WTC11 (cell line): ENCODE measurements at regions not wholly inside any gene's neighbourhood (a gene's known extent, or its start where the extent isn't known, plus 50 kb on each side); places are given as distances from the start of the nearest gene placed in this dataset.
A peak's percentile ranks its signal among the peaks of the same experiment; 100 is the strongest.

ENCODE experiments used
- ATAC-seq: fragments of 200-7000 bp; cut with Tn5 transposase; 2 replicates; pipeline ENCODE4 v1.10.0; 2021; ENCODE audit warnings: mild to moderate bottlenecking, moderate library complexity
- CTCF ChIA-PET: fragments of 300-600 bp; sonication (Branson Sonifier 250); formaldehyde crosslinking; loops from one replicate; lab custom pipeline; 2021; ENCODE audit warnings: antibody characterized with exemption; lab: Charles Lee
- POLR2A ChIA-PET: fragments of 350-600 bp; sonication (Branson Sonifier 250); formaldehyde crosslinking; loops from one replicate; lab custom pipeline; 2021; ENCODE audit warnings: antibody characterized with exemption; lab: Charles Lee
- DNase-seq: peaks from one replicate; pipeline ENCODE4 v3.0.0; 2021; ENCODE audit warnings: low spot score
- H3K27ac Mint-ChIP-seq: 2 replicates; pipeline ENCODE4 v1.8.0; 2021; ENCODE audit warnings: mixed read lengths
- H3K27me3 Mint-ChIP-seq: 2 replicates; pipeline ENCODE4 v1.8.0; 2021; ENCODE audit warnings: low read depth, mild to moderate bottlenecking, moderate library complexity, mixed read lengths
- H3K36me3 Mint-ChIP-seq: 2 replicates; pipeline ENCODE4 v1.8.0; 2021; ENCODE audit warnings: mixed read lengths
- H3K4me1 Mint-ChIP-seq: 2 replicates; pipeline ENCODE4 v1.8.0; 2022; ENCODE audit warnings: mixed read lengths
- H3K4me3 Mint-ChIP-seq: 2 replicates; pipeline ENCODE4 v1.8.0; 2021; ENCODE audit warnings: mild to moderate bottlenecking, moderate library complexity, mixed read lengths
- H3K9me3 Mint-ChIP-seq: 2 replicates; pipeline ENCODE4 v1.8.0; 2021; ENCODE audit warnings: mixed read lengths
- ATF2 ChIP-seq: sonication (generic); formaldehyde crosslinking; IDR thresholded peaks from 2 replicates; pipeline ENCODE4 v1.8.1; 2022; ENCODE audit warnings: low read depth, missing genetic modification reagents, borderline replicate concordance
- ETV6 ChIP-seq: sonication (generic); formaldehyde crosslinking; IDR thresholded peaks from 2 replicates; pipeline ENCODE4 v1.8.1; 2022; ENCODE audit warnings: mild to moderate bottlenecking, missing genetic modification reagents
- HMGA2 ChIP-seq: fragments of 250-450 bp; sonication (Bioruptor Pico); IDR thresholded peaks from 2 replicates; pipeline ENCODE4 v1.4.0; 2021; ENCODE audit warnings: mild to moderate bottlenecking, moderate library complexity
- IRF2 ChIP-seq: sonication (generic); formaldehyde crosslinking; IDR thresholded peaks from 2 replicates; pipeline ENCODE4 v1.8.0; 2022; ENCODE audit warnings: low read depth, missing genetic modification reagents, borderline replicate concordance
- OVOL2 ChIP-seq: fragments of 250-450 bp; sonication (Bioruptor Pico); IDR thresholded peaks from 2 replicates; pipeline ENCODE4 v1.9.0; 2021; ENCODE audit warnings: mild to moderate bottlenecking, borderline replicate concordance
- RELA ChIP-seq: sonication (generic); formaldehyde crosslinking; IDR thresholded peaks from 2 replicates; pipeline ENCODE4 v1.8.1; 2022; ENCODE audit warnings: missing genetic modification reagents, mild to moderate bottlenecking, borderline replicate concordance
- TCF7 ChIP-seq: sonication (generic); formaldehyde crosslinking; IDR thresholded peaks from 2 replicates; pipeline ENCODE4 v1.8.0; 2022; ENCODE audit warnings: mild to moderate bottlenecking, low read depth, missing genetic modification reagents, moderate library complexity
- TEAD4 ChIP-seq: sonication (generic); formaldehyde crosslinking; IDR thresholded peaks from 2 replicates; pipeline ENCODE4 v1.8.0; 2022; ENCODE audit warnings: mild to moderate bottlenecking, missing genetic modification reagents
- ZNF317 ChIP-seq: sonication (generic); formaldehyde crosslinking; IDR thresholded peaks from 2 replicates; pipeline ENCODE4 v1.8.1; 2023; ENCODE audit warnings: low read depth, mild to moderate bottlenecking, moderate library complexity, missing genetic modification reagents, borderline replicate concordance
- ZNF532 ChIP-seq: fragments of 250-450 bp; sonication (Bioruptor Pico); IDR thresholded peaks from 2 replicates; pipeline ENCODE4 v1.9.0; 2021; ENCODE audit warnings: mild to moderate bottlenecking, borderline replicate concordance
- TF ChIP-seq, protein P1 (sequence below): fragments of 200-600 bp; IDR thresholded peaks from 2 replicates; pipeline ENCODE4 v1.8.0; 2022; ENCODE audit warnings: antibody characterized with exemption
- TF ChIP-seq, protein P2 (sequence below): sonication (generic); formaldehyde crosslinking; conservative IDR thresholded peaks from 2 replicates; pipeline ENCODE4 v1.8.1; 2023; ENCODE audit warnings: mild to moderate bottlenecking, low read depth, missing genetic modification reagents, moderate library complexity
- TF ChIP-seq, protein P3 (sequence below): fragments of 250-450 bp; sonication (Bioruptor Pico); IDR thresholded peaks from 2 replicates; pipeline ENCODE4 v1.9.0; 2021; ENCODE audit warnings: mild to moderate bottlenecking

GRCh38 chr9:129237164-129237611, 59.1 kb upstream of the IER5L start:
- Mint-ChIP-seq H3K4me3 (no peak overlapping the region), H3K9me3 (no peaks in the 10 kb centered on the region), H3K27me3 (no peaks in the 10 kb centered on the region), H3K36me3 (peaks cover 5% of the 10 kb centered on the region), H3K4me1 (peaks cover 20% of the 10 kb centered on the region), H3K27ac (no peak overlapping the region)
- peak; percentile 40; the same call in 1 of the 2 replicates for ATAC-seq
- TF ChIP-seq ZNF317 (CRISPR knock-in tag) (no peak), OVOL2 (CRISPR knock-in tag) (no peak), HMGA2 (CRISPR knock-in tag) (no peak), RELA (CRISPR knock-in tag) (no peak)
- TF ChIP-seq, protein P1, sequence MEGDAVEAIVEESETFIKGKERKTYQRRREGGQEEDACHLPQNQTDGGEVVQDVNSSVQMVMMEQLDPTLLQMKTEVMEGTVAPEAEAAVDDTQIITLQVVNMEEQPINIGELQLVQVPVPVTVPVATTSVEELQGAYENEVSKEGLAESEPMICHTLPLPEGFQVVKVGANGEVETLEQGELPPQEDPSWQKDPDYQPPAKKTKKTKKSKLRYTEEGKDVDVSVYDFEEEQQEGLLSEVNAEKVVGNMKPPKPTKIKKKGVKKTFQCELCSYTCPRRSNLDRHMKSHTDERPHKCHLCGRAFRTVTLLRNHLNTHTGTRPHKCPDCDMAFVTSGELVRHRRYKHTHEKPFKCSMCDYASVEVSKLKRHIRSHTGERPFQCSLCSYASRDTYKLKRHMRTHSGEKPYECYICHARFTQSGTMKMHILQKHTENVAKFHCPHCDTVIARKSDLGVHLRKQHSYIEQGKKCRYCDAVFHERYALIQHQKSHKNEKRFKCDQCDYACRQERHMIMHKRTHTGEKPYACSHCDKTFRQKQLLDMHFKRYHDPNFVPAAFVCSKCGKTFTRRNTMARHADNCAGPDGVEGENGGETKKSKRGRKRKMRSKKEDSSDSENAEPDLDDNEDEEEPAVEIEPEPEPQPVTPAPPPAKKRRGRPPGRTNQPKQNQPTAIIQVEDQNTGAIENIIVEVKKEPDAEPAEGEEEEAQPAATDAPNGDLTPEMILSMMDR, result no peak
- TF ChIP-seq, protein P2, sequence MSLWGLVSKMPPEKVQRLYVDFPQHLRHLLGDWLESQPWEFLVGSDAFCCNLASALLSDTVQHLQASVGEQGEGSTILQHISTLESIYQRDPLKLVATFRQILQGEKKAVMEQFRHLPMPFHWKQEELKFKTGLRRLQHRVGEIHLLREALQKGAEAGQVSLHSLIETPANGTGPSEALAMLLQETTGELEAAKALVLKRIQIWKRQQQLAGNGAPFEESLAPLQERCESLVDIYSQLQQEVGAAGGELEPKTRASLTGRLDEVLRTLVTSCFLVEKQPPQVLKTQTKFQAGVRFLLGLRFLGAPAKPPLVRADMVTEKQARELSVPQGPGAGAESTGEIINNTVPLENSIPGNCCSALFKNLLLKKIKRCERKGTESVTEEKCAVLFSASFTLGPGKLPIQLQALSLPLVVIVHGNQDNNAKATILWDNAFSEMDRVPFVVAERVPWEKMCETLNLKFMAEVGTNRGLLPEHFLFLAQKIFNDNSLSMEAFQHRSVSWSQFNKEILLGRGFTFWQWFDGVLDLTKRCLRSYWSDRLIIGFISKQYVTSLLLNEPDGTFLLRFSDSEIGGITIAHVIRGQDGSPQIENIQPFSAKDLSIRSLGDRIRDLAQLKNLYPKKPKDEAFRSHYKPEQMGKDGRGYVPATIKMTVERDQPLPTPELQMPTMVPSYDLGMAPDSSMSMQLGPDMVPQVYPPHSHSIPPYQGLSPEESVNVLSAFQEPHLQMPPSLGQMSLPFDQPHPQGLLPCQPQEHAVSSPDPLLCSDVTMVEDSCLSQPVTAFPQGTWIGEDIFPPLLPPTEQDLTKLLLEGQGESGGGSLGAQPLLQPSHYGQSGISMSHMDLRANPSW (CRISPR knock-in tag), result no peak
- ChIA-PET POLR2A (interaction anchor here (0.8 to 1.3 kb wide), 2 partner anchors 59 to 94 kb away, joined by 3 read pairs; partner anchors contain the start of gene IER5L), CTCF (interaction anchor here (0.6 to 3.1 kb wide), 5 partner anchors 16 to 387 kb away, joined by 4 to 11 read pairs (median 4); no protein-coding TSS in a partner anchor)
- no peak for DNase-seq

- ChIA-PET POLR2A (interaction anchor here (0.8 kb wide), 1 partner anchor 93 kb away, joined by 3 read pairs; no protein-coding TSS in a partner anchor), CTCF (interaction anchor here (0.9 to 3.1 kb wide), 4 partner anchors 17 to 105 kb away, joined by 4 to 11 read pairs (median 7); no protein-coding TSS in a partner anchor)
- Mint-ChIP-seq H3K36me3 (peaks cover 5% of the 10 kb centered on the region), H3K4me3 (no peak overlapping the region), H3K4me1 (peaks cover 20% of the 10 kb centered on the region), H3K27me3 (no peaks in the 10 kb centered on the region), H3K9me3 (no peaks in the 10 kb centered on the region), H3K27ac (no peak overlapping the region)
- TF ChIP-seq ZNF532 (no peak), ETV6 (no peak), ATF2 (CRISPR knock-in tag) (no peak), IRF2 (CRISPR knock-in tag) (no peak), TEAD4 (CRISPR knock-in tag) (no peak), TCF7 (CRISPR knock-in tag) (no peak)
- TF ChIP-seq, protein P3, sequence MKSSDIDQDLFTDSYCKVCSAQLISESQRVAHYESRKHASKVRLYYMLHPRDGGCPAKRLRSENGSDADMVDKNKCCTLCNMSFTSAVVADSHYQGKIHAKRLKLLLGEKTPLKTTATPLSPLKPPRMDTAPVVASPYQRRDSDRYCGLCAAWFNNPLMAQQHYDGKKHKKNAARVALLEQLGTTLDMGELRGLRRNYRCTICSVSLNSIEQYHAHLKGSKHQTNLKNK (CRISPR knock-in tag), result no peak
- peak; percentile 15; the same call in 1 of the 2 replicates for ATAC-seq
- no peak for DNase-seq
Measured at GRCh38 chr9:129236441-129237145, 58.5 kb upstream of the IER5L start.
